GM12873 (cell line): ENCODE measurements at regions not wholly inside any gene's neighbourhood (a gene's known extent, or its start where the extent isn't known, plus 50 kb on each side); places are given as distances from the start of the nearest gene placed in this dataset.

Source experiments
- TF ChIP-seq, protein P1 (sequence below): IDR thresholded peaks from 2 replicates; pipeline ENCODE4 v1.5.1; 2012; ENCODE audit warnings: low read depth, mild to moderate bottlenecking, moderate library complexity, low read length, control low read depth; ENCODE audit not compliant: insufficient read depth; ENCODE audit errors: missing control alignments

DNA sequence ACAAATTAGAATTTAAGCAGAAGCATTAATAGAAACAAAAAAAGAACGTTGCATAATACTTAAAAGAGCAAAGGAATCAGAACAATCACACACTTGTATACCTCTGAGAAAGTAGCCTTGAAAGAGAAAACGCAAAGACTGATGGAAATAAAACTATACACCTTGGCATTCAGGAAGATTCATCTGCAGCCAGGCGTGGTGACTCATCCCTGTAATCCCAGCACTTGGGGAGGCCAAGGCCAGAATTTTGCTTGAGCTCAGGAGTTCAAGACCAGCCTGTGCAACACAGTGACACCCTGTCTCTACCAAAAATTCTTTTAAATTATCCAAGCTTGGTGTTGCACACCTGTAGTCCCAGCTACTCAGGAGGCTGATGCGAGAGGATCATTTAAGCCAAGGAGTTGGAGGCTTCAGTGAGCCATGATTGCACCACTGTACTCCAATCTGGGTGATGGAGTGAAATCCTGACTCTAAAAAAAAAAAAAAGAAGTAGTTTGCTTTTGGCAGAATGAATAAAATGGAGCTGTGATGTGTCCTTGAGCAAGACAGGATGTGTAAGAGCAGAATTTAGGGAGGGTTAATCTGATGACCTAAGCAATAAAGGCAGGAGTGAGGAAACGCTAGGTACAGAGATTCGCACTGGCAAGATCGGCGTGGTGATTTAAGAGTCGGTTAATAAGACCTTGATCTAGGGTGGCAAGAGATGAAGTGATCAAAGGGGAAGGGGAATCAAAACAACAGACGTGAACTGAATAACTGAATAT is 75.8 kb upstream of the NRP1 start:
- TF ChIP-seq, protein P1, sequence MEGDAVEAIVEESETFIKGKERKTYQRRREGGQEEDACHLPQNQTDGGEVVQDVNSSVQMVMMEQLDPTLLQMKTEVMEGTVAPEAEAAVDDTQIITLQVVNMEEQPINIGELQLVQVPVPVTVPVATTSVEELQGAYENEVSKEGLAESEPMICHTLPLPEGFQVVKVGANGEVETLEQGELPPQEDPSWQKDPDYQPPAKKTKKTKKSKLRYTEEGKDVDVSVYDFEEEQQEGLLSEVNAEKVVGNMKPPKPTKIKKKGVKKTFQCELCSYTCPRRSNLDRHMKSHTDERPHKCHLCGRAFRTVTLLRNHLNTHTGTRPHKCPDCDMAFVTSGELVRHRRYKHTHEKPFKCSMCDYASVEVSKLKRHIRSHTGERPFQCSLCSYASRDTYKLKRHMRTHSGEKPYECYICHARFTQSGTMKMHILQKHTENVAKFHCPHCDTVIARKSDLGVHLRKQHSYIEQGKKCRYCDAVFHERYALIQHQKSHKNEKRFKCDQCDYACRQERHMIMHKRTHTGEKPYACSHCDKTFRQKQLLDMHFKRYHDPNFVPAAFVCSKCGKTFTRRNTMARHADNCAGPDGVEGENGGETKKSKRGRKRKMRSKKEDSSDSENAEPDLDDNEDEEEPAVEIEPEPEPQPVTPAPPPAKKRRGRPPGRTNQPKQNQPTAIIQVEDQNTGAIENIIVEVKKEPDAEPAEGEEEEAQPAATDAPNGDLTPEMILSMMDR, result no peak

DNA sequence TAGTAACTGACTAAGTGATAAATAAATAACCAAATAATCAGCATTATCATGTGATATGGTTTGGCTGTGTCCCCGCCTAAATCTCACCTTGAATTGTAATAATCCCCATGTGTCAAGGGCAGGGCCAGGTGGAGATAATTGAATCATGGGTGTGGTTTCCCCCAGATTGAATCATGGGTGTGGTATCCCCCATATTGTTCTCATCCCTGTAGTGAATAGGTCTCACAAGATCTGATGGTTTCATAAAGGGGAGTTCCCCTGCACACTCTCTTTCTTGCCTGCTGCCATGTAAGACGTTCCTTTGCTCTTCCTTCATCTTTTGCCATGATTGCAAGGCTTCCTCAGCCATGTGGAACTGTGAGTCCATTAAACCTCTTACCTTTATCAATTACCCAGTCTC is 72.1 kb upstream of the NRP1 start:
- TF ChIP-seq, protein P1, result no peak

- TF ChIP-seq, protein P1, result no peak
Observed at GRCh38 chr10:33402220-33403073, 68.0 kb upstream of the NRP1 start.

GRCh38 chr10:33401300-33401699 is 66.8 kb upstream of the NRP1 start:
- TF ChIP-seq, protein P1, result no peak

DNA sequence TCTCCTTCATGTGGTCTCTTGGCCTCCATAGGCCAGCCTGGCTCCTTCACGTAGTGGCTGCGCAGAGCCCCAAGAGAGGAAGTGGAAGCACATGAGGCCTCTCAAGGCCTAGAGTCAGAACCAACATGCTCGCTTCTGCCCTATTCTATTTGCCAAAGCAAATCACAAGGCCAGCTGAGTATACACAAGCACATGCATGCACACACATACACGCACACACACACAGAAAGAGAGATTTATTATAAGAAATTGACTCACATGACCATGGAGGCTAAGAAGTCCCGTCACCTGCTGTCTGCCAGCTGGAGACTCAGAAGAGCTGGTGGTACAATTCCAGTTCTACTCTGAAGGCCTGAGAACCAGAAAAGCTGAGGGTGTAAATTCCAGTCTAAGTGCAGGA is 64.3 kb upstream of the NRP1 start:
- TF ChIP-seq, protein P1, result no peak

DNA sequence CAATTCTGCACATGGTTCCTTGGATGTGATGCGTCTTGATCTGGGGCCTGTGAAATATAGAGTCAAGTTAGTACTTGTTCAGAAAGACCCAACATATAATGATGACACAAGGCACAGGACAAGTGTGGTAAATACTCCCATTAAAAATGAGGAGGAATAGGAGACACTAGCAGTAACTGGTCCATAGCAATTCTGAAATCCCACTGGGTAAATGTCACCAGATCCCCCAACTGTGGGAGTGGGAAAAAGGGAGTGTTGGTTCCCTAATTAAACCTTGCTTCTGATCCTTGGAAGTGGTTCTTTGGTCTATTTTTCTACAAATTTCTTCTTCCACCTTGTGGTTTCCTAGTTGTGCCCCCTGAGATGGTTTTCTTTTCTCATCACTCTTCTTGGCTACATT is 62.5 kb upstream of the NRP1 start:
- TF ChIP-seq, protein P1, result no peak

DNA sequence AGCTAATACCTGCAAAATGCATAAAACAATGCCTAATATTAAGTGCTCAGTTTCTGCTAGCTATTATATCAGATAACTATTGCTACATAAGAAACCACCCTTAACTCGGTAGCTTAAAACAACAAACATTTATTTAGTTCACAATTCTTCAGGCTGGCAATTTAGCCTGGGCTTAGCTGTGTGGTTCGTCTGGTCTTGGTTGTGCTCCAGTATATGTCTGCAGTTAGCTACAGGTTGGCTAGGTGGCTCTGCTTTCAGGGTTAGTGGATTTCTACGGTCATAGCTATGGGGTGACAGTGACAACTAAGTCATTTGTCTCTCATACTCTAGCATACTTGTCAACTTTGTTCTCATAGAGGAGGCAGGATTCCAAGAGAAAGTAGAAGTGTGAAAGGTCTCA is 61.8 kb upstream of the NRP1 start:
- TF ChIP-seq, protein P1, result no peak
